Glutamatergic neuron (in vitro differentiated cells): ENCODE measurements at regions not wholly inside any gene's neighbourhood (a gene's known extent, or its start where the extent isn't known, plus 50 kb on each side); places are given as distances from the start of the nearest gene placed in this dataset.

Experiments
- DNase-seq: peaks from one replicate; pipeline ENCODE4 v3.0.0; 2022
- H3K27ac Mint-ChIP-seq: one replicate; pipeline ENCODE4 v1.8.0; 2020; ENCODE audit warnings: mild to moderate bottlenecking, mixed read lengths, inconsistent platforms; ENCODE audit not compliant: unreplicated experiment
- H3K27me3 Mint-ChIP-seq: one replicate; pipeline ENCODE4 v1.8.0; 2020; ENCODE audit warnings: mild to moderate bottlenecking, moderate library complexity, mixed read lengths, inconsistent platforms; ENCODE audit not compliant: unreplicated experiment
- H3K36me3 Mint-ChIP-seq: one replicate; pipeline ENCODE4 v1.8.0; 2020; ENCODE audit warnings: mild to moderate bottlenecking, mixed read lengths, inconsistent platforms; ENCODE audit not compliant: unreplicated experiment
- H3K4me1 Mint-ChIP-seq: one replicate; pipeline ENCODE4 v1.8.0; 2020; ENCODE audit warnings: mild to moderate bottlenecking, low read depth, mixed read lengths, inconsistent platforms; ENCODE audit not compliant: unreplicated experiment
- H3K4me3 Mint-ChIP-seq: one replicate; pipeline ENCODE4 v1.8.0; 2020; ENCODE audit warnings: mild to moderate bottlenecking, mixed read lengths, inconsistent platforms; ENCODE audit not compliant: unreplicated experiment
- H3K9me3 Mint-ChIP-seq: one replicate; pipeline ENCODE4 v1.8.0; 2020; ENCODE audit warnings: mild to moderate bottlenecking, moderate library complexity, mixed read lengths, inconsistent platforms; ENCODE audit not compliant: unreplicated experiment
- CTCF ChIP-seq: fragments of 200-600 bp; sonication (generic); IDR thresholded peaks from one replicate; pipeline ENCODE4 v1.5.0; 2021; ENCODE audit not compliant: partially characterized antibody, unreplicated experiment

- DNase-seq: no peak
- Mint-ChIP-seq H3K4me1 (peaks cover 2% of the 10 kb centered on the region), H3K27me3 (no peaks in the 10 kb centered on the region), H3K36me3 (no peaks in the 10 kb centered on the region), H3K9me3 (peaks cover 1% of the 10 kb centered on the region), H3K4me3 (no peak overlapping the region), H3K27ac (no peak overlapping the region)
- TF ChIP-seq CTCF: no peak
These were observed 213.0 kb downstream of the OMA1 start for GRCh38 chr1:58333511-58333910.

- H3K27me3 Mint-ChIP-seq: no peaks in the 10 kb centered on the region
- TF ChIP-seq CTCF: no peak
- no peaks in the 10 kb centered on the region for H3K36me3 Mint-ChIP-seq
- H3K4me1 Mint-ChIP-seq: peaks cover 2% of the 10 kb centered on the region
- H3K4me3 Mint-ChIP-seq: no peak overlapping the region
- H3K27ac Mint-ChIP-seq: no peak overlapping the region
- no peak for DNase-seq
- H3K9me3 Mint-ChIP-seq: peaks cover 1% of the 10 kb centered on the region
These were observed 215.4 kb downstream of the OMA1 start for GRCh38 chr1:58331156-58331555.

- Mint-ChIP-seq H3K27ac (no peak overlapping the region), H3K4me3 (no peak overlapping the region), H3K9me3 (peaks cover 2% of the 10 kb centered on the region), H3K4me1 (no peaks in the 10 kb centered on the region), H3K27me3 (peaks cover 2% of the 10 kb centered on the region), H3K36me3 (no peaks in the 10 kb centered on the region)
- TF ChIP-seq CTCF: no peak
- peak; percentile 16 for DNase-seq
These were observed 220.7 kb downstream of the OMA1 start for GRCh38 chr1:58325866-58326265.

GRCh38 chr1:58324558-58324957 is 222.0 kb downstream of the OMA1 start:
- Mint-ChIP-seq H3K4me3 (no peak overlapping the region), H3K9me3 (peaks cover 2% of the 10 kb centered on the region), H3K4me1 (no peaks in the 10 kb centered on the region), H3K27me3 (peaks cover 2% of the 10 kb centered on the region), H3K36me3 (no peaks in the 10 kb centered on the region), H3K27ac (no peak overlapping the region)
- TF ChIP-seq CTCF: no peak
- no peak for DNase-seq

GRCh38 chr1:58318157-58319005 is 228.1 kb downstream of the OMA1 start:
- peaks cover 2% of the 10 kb centered on the region for H3K9me3 Mint-ChIP-seq
- no peak overlapping the region for H3K27ac Mint-ChIP-seq
- no peaks in the 10 kb centered on the region for H3K36me3 Mint-ChIP-seq
- H3K4me3 Mint-ChIP-seq: no peak overlapping the region
- H3K4me1 Mint-ChIP-seq: peaks cover 3% of the 10 kb centered on the region
- TF ChIP-seq CTCF: no peak
- DNase-seq: no peak
- peaks cover 2% of the 10 kb centered on the region for H3K27me3 Mint-ChIP-seq
